M059J (cell line): ENCODE measurements at regions not wholly inside any gene's neighbourhood (a gene's known extent, or its start where the extent isn't known, plus 50 kb on each side); places are given as distances from the start of the nearest gene placed in this dataset.
"Not testable (repeated sequence)": the region's sequence is repeated elsewhere in the genome, so short reads cannot be mapped to it uniquely, and the experiment has no call there.

Experiments used
- DNase-seq: peaks from one replicate; pipeline ENCODE4 v3.0.0-alpha.2; 2012; ENCODE audit warnings: low read depth

- no peak for DNase-seq
Measured at GRCh38 chr5:131107128-131107527, 57.9 kb downstream of the HINT1 start.

DNA sequence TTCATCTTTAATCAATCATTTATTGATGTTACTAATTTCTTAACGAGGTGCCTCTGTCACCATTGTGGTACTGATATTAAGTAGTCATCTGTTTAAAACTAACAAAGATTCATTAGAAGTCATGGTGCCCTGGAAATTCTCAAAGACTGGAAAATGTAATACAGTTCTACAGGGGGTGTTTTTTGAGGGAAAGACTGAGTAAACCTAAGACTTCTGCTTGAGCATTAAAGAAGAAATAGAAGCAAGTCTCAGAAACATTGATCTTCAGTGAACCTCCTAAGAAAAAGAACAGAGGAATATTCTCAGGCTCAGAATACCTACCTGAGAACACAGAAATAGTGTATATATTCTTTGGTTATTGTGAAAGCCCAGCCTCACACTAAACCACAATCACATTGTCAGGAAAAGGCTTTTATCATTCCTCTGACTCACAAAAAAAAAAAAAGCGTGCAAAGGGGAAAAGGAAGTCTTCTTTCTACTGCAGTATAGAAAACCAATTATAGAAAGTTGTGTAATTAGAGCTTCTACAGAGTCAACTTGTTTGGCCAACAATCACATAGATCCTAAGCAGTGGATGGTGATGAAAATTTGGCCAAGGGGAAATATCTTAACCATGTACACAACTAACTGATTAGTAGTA lies 60.8 kb downstream of the HINT1 start:
- DNase-seq = no peak

GRCh38 chr5:131096774-131097710 lies 68.0 kb downstream of the HINT1 start:
- no peak for DNase-seq

DNA sequence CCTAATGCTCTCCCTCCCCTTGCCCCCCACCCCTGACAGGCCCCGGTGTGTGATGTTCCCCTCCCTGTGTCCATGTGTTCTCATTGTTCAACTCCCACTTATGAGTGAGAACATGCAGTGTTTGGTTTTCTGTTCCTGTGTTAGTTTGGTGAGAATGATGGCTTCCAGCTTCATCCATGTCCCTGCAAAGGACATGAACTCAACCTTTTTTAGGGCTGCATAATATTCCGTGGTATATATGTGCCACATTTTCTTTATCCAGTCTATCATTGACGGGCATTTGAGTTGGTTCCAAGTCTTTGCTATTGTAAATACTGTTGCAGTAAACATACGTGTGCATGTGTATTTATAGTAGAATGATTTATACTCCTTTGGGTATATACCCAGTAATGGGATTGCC lies 69.5 kb downstream of the HINT1 start:
- not testable (repeated sequence) for DNase-seq

- no peak for DNase-seq
Measured at GRCh38 chr5:131084436-131084835, 80.6 kb downstream of the HINT1 start.

DNA sequence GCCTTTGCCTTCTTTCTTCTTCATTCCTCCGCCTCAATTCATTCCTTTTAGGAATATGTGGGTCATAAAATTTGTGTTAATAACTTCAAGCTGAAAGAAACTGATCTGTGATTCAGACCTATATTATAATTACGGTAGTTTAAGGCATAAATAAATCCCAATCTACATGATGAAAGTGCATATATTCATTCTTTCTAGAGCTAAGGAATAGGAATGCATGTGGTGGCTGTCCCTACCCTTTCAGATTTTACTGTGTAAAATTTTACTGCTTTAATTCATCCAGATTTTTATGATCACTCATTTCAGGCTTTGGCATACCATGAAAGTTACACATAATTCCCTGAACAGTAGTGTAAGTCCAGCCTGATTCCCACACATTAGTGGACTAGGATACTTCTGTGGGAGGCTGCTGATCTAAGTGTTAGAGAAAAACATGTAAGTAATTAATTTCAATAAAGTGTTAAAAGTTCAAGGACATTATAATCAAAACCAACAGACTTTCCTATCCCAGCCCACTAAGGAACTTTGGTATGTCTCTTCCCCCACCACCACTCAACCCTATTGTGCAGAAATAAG lies 83.1 kb downstream of the HINT1 start:
- no peak for DNase-seq

GRCh38 chr5:131081374-131081773 lies 83.7 kb downstream of the HINT1 start:
- DNase-seq = no peak

- DNase-seq = no peak
Measured at GRCh38 chr5:131079232-131079631, 85.8 kb downstream of the HINT1 start.

DNA sequence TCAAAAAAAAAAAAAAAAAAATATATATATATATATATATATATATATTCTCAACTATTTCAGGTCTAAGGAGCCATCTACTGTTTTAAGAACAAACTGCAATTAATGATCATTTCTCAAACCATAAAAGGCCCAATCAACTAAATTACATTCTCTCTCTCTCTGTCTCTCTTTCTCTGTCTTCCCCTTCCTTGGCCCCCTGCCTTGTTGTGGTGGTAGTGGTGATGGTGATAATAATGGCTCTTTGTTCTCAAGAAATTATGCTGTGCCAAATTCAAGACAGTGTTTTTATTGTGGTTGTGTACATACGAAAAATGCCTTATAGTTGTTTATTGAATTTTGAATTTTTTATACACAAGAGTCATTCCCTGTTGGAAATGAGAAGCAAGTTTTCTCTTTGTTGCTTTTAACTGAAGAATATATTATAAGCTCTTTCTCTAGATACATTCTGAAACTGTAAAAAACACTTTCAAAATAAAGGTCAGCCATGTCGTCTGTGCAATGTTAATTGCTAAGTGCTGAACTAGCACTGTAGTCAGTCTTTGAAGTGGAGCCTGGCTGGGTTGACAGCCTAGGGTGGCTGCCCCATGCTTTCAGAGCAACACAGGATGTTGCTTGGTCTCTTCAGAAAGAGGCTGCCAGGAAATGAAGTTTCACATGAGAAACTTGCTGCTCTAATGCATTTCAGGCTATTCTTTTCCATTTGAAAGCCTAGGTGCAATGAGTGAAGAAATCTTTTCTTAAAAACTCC lies 96.0 kb downstream of the HINT1 start:
- DNase-seq = no peak

- DNase-seq = no peak
Measured at GRCh38 chr5:131068076-131068475, 97.0 kb downstream of the HINT1 start.

- no peak for DNase-seq
Measured at GRCh38 chr5:131067636-131068035, 97.4 kb downstream of the HINT1 start.

DNA sequence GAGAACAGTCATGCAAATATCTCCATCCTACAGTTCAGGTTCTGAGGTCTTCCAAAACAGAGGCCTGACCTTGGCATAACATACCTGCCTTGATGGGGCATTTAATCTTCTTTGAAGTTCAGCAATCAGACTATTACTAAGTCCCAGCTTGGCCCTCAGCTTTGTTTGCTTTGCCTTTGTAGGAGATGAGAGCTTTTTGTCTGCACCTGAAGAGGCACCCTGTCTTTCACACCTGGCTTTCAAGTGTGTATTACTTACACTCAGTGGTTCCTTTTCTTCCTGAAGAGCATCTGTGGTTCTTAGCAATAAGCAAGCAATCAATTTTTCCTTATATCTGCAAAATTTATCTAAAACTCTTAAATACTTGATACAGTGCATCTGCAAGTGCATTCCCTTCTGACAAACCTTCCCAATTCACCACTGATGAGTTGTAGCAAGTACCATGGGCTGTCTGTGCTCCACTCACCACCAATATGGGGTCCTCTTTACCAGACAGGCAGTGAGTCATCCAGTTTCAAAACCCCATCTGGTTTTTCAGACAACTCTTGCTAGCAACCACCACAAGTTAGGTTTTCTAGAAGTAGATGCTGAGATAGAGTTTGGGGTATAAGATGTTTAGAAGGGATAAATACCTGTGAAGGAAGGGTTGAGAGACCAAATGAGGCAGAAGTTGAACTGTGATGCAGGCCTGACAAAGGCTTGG lies 100.2 kb downstream of the HINT1 start:
- no peak for DNase-seq

GRCh38 chr5:131042021-131042789 lies 122.9 kb downstream of the HINT1 start:
- no peak for DNase-seq

GRCh38 chr5:131023498-131023865 lies 141.6 kb downstream of the HINT1 start:
- DNase-seq = no peak

DNA sequence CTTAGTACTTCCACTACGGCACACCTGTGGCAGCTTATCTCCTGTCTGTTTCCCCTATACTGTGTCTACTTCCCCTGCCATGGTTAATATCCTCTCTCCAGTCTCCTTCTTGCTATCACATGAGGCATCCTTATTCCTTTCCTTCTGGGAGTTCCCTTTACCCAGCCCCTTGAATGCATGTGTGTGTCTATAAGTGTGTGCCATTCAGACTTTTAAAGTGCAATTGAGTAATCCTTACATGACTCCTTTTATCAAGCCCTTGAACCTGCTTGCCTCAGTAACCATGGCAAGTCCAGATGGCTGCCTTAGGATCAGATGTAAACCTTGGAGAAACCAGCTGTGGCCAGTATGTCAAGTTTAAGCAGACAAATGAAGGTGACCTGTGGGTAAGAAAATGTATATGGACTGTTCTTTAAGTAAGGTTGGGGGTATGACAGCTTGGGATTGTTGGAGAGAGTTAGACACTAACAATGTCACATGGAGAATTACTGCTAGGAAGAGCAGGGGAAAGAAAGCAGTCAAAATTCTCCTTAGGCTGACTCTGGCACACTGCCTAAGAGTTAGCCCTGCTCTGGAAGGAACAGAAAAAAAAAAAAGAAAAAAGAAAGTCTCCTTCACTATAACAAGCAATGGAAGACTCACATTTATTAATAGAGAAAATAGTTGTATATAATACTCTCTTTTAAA lies 142.1 kb downstream of the HINT1 start:
- no peak for DNase-seq

DNA sequence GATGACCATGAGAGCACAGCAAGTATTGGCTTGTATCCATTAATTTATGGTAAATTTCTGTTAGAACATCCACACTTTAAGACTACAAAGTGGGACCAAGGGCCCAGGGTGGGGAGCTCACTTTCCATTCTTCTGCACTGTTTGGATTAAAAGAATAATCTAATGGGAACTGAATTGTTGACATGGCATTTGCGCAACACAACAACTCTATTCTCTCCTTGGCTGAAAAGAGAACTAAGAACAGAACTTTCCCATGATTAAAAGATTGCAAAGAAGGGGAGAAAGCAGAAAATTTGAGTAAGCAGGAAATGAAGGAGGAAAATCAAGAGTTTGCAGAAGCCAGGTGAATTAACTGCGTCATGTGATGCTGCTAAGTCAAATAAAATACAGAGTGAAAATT lies 143.4 kb downstream of the HINT1 start:
- no peak for DNase-seq

DNA sequence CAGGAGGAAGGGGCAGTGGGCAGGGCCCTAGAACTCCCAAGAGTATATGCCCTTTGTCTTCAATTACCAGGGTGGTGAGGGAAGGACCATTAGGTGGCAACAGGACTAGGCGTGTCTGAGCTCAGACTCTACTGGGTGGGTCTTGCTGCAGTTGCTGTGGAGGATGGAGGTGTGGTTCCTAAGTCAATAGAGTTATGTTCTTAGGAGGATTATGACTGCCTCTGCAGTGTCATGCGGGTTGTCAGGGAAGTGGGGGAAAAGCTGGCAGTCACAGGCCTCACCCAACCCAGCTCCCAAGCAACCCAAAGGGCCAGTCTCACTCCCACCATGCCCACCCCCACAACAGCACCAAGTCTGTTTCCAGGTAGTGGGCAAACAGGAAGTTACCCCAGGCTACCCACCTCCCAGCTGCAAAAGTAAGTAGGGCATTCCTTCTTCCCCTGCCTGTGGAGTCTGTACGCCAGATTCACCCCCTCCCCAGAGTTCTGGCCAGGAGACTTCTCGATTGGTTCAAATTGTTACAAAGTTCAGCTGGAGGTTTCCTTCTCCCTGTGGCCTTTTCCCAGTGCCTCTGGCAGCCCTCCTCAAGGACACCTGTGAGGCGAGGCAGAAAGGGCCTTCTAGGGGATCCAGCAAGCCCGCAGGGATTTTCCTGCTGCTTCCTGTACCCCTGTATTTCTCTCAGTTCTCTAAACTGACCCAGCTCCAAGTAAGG lies 145.3 kb downstream of the HINT1 start:
- no peak for DNase-seq

GRCh38 chr5:131019111-131019510 lies 145.9 kb downstream of the HINT1 start:
- no peak for DNase-seq

- no peak for DNase-seq
Measured at GRCh38 chr5:131008329-131008728, 156.7 kb downstream of the HINT1 start.
